Body of pancreas (tissue), 4 donors: ENCODE measurements at regions not wholly inside any gene's neighbourhood (a gene's known extent, or its start where the extent isn't known, plus 50 kb on each side); places are given as distances from the start of the nearest gene placed in this dataset.

Source experiments
- CTCF ChIP-seq, 7 experiments: fragments of 450-650 bp in 4 of 7; fragments of 200-600 bp in 3 of 7; sonication (generic) in 3 of 7; IDR thresholded peaks; one replicate each; pipeline ENCODE4 v1.5.1; 2016 to 2019; ENCODE audit warnings: antibody characterized with exemption in 7 of 7
- POLR2A ChIP-seq, 3 donors: fragments of 450-650 bp; IDR thresholded peaks; one replicate each; pipeline ENCODE4 v1.6.1; 2016; ENCODE audit warnings: antibody characterized with exemption in 3 of 3, mild to moderate bottlenecking in 2 of 3

DNA sequence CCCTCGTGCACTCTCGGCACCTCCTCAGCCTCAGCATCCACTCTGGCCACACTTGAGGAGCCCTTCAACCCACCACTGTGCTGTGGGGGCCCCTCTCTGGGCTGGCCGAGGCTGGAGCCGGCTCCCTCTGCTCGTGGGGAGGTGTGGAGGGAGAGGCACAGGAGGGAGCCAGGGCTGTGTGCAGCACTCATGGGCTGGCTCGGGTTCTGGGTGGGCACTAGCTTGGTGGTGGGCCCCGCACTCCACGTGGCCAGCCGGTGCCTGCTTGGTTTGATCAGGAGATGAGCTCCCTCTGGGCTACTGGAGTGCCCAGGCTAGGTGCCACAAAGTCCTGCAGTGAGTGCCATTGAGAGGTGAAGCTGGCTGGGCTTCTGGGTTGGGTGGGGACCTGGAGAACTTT is 949.4 kb upstream of the GJE1 start:
- TF ChIP-seq CTCF (IDR thresholded peaks at IDR 0.05): no peak
- no peak for TF ChIP-seq POLR2A (IDR thresholded peaks at IDR 0.05)
